Activated B cell treated with CpG ODN at 0.5 μM for 24 hours (primary cell): ENCODE measurements at regions not wholly inside any gene's neighbourhood (a gene's known extent, or its start where the extent isn't known, plus 50 kb on each side); places are given as distances from the start of the nearest gene placed in this dataset.

Source experiments
- ATAC-seq: fragments of 200-7000 bp; cut with Tn5 transposase; one replicate; pipeline ENCODE4 v1.10.0; 2021; ENCODE audit warnings: low read depth, mild to moderate bottlenecking, moderate library complexity
- CTCF ChIA-PET: fragments of 350-600 bp; sonication (Branson Sonifier 250); formaldehyde crosslinking; loops from one replicate; lab custom pipeline; 2021; ENCODE audit warnings: antibody characterized with exemption; lab: Charles Lee
- POLR2A ChIA-PET: fragments of 350-600 bp; sonication (Branson Sonifier 250); formaldehyde crosslinking; loops from one replicate; lab custom pipeline; 2021; ENCODE audit warnings: antibody characterized with exemption; lab: Charles Lee
- DNase-seq: peaks from one replicate; pipeline ENCODE4 v3.0.0; 2022
- H3K27ac Mint-ChIP-seq: one replicate; pipeline ENCODE4 v1.8.0; 2020; ENCODE audit warnings: mixed read lengths
- H3K27me3 Mint-ChIP-seq: one replicate; pipeline ENCODE4 v1.8.0; 2021; ENCODE audit warnings: mixed read lengths
- H3K36me3 Mint-ChIP-seq: one replicate; pipeline ENCODE4 v1.8.0; 2021; ENCODE audit warnings: low read depth, mixed read lengths
- H3K4me1 Mint-ChIP-seq: one replicate; pipeline ENCODE4 v1.8.0; 2021; ENCODE audit warnings: mixed read lengths
- H3K4me3 Mint-ChIP-seq: one replicate; pipeline ENCODE4 v1.8.0; 2020; ENCODE audit warnings: mild to moderate bottlenecking, mixed read lengths
- H3K9me3 Mint-ChIP-seq: one replicate; pipeline ENCODE4 v1.8.0; 2020; ENCODE audit warnings: mixed read lengths
- intact Hi-C: fragments of 100-400 bp; cut with micrococcal nuclease; formaldehyde crosslinking; loops from one replicate; pipeline ENCODE4 v1.15.1; 2024
- TF ChIP-seq, protein P1 (sequence below): fragments of 200-600 bp; IDR thresholded peaks from one replicate; pipeline ENCODE4 v1.8.0; 2022; ENCODE audit warnings: antibody characterized with exemption, mild to moderate bottlenecking

- H3K9me3 Mint-ChIP-seq, result no peaks in the 10 kb centered on the region
- H3K36me3 Mint-ChIP-seq, result peaks cover 38% of the 10 kb centered on the region
- TF ChIP-seq, protein P1, sequence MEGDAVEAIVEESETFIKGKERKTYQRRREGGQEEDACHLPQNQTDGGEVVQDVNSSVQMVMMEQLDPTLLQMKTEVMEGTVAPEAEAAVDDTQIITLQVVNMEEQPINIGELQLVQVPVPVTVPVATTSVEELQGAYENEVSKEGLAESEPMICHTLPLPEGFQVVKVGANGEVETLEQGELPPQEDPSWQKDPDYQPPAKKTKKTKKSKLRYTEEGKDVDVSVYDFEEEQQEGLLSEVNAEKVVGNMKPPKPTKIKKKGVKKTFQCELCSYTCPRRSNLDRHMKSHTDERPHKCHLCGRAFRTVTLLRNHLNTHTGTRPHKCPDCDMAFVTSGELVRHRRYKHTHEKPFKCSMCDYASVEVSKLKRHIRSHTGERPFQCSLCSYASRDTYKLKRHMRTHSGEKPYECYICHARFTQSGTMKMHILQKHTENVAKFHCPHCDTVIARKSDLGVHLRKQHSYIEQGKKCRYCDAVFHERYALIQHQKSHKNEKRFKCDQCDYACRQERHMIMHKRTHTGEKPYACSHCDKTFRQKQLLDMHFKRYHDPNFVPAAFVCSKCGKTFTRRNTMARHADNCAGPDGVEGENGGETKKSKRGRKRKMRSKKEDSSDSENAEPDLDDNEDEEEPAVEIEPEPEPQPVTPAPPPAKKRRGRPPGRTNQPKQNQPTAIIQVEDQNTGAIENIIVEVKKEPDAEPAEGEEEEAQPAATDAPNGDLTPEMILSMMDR, result peak; percentile 64
- DNase-seq (no peak), ATAC-seq (no peak)
- H3K27ac Mint-ChIP-seq, result peak overlapping the region; percentile 35
- intact Hi-C loops, result loop anchor here (1.0 to 10.0 kb wide), 5 partner anchors 160 to 990 kb away; no protein-coding TSS in a partner anchor
- ChIA-PET CTCF (interaction anchor here (0.8 to 6.5 kb wide), 25 partner anchors 10 to 829 kb away, joined by 3 to 42 read pairs (median 5); no protein-coding TSS in a partner anchor), POLR2A (interaction anchor here (0.7 to 27.6 kb wide), 10 partner anchors 42 to 827 kb away, joined by 3 to 1044 read pairs (median 5); partner anchors contain the start of gene TRIM13)
- no peaks in the 10 kb centered on the region for H3K27me3 Mint-ChIP-seq
- peak overlapping the region; percentile 28 for H3K4me3 Mint-ChIP-seq
- peaks cover 44% of the 10 kb centered on the region for H3K4me1 Mint-ChIP-seq
Measured at GRCh38 chr13:50085063-50085462, 69.8 kb downstream of the KCNRG start.

DNA sequence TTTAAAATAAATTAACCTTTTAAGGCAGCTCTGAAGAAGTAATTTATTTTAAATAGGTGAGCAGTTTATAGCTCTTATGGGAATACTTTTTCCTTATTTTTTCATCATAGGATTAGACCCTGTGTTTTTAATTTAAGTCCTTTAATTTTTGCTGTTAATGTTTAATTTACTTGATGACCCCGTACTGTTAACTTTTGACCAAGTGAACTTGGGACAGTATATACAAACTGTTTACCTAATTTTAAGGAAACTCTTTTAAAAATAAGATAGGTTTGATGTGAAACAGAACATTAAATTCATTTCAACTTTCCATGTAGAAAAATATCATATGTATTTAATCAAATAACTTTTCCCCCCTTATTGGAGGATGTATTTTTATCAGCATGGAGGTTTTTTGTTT lies 74.4 kb downstream of the KCNRG start:
- intact Hi-C loops, result loop anchor here (10.0 kb wide), 1 partner anchor 985 kb away; no protein-coding TSS in a partner anchor
- no peaks in the 10 kb centered on the region for H3K27me3 Mint-ChIP-seq
- DNase-seq (no peak), ATAC-seq (no peak)
- no peaks in the 10 kb centered on the region for H3K9me3 Mint-ChIP-seq
- no peak overlapping the region for H3K4me3 Mint-ChIP-seq
- H3K27ac Mint-ChIP-seq, result no peak overlapping the region
- peaks cover 19% of the 10 kb centered on the region for H3K36me3 Mint-ChIP-seq
- H3K4me1 Mint-ChIP-seq, result peaks cover 26% of the 10 kb centered on the region
- ChIA-PET POLR2A (interaction anchor here (0.7 to 27.6 kb wide), 5 partner anchors 7 to 711 kb away, joined by 3 to 1044 read pairs (median 6); no protein-coding TSS in a partner anchor), CTCF (no interaction called here)
- TF ChIP-seq, protein P1, result no peak

DNA sequence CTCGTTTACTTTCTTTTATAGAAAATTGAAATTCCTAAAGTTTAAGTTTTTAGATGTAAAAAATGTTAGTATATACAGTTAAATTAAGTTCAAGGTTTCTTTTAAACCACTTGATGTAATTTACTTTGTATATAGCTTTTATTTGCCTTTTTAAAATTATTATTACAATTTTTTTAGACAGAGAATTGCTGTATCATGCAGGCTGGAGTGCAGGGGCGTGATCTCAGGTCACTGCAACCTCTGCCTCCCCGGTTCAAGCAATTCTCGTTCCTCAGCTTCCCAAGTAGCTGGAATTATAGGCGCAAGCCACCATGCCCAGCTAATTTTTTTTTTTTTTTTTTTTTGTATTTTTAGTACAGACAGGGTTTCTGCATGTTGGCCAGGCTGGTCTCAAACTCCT lies 75.0 kb downstream of the KCNRG start:
- ChIA-PET POLR2A (interaction anchor here (0.5 to 27.6 kb wide), 7 partner anchors 8 to 711 kb away, joined by 3 to 1044 read pairs (median 9); partner anchors contain the start of gene TRIM13), CTCF (interaction anchor here (1.4 kb wide), 1 partner anchor 13 kb away, joined by 3 read pairs; no protein-coding TSS in a partner anchor)
- Mint-ChIP-seq H3K27me3 (no peaks in the 10 kb centered on the region), H3K27ac (no peak overlapping the region), H3K4me3 (no peak overlapping the region), H3K36me3 (peaks cover 19% of the 10 kb centered on the region), H3K4me1 (peaks cover 21% of the 10 kb centered on the region), H3K9me3 (no peaks in the 10 kb centered on the region)
- no peak for DNase-seq
- ATAC-seq, result no peak
- intact Hi-C loops, result no loop called here
- TF ChIP-seq, protein P1, result no peak

DNA sequence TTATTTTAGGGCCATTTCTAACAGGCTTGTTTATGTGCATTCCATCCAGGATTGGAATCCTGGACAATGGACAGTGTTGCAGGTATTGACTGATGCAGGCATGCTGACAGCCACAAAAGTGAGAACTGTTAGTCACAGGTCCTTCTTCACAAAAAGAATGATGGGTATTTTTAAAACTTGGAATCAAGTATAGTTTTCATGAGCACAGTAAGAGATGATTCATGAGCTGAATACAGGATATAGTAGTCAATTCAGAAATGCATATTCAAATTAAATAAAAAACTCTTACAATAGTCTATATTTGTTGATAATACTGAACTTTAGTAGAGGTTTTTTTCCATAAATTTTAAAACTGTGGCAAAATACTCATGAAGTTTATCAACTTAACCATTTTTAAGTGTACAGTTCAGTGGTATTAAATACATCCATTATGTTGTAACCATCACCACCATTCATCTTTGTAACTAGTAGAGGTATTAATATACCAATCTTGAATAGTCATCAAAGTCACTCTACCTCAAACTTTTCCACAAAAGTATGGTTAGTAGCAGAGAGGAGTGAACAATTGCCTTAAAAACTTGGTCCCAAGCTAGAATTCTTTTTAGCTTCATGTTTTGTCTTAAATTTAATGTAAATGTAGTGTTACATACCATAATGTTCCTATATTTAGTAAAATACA lies 79.5 kb downstream of the KCNRG start:
- peaks cover 32% of the 10 kb centered on the region for H3K4me1 Mint-ChIP-seq

More for the DNA sequence above, 79.5 kb downstream of the KCNRG start:
- intact Hi-C loops, result no loop called here
- ChIA-PET CTCF (no interaction called here), POLR2A (interaction anchor here (0.6 to 27.6 kb wide), 4 partner anchors 11 to 179 kb away, joined by 3 to 1044 read pairs (median 6); partner anchors contain the start of gene TRIM13)
- peaks cover 12% of the 10 kb centered on the region for H3K9me3 Mint-ChIP-seq
- no peaks in the 10 kb centered on the region for H3K27me3 Mint-ChIP-seq
- DNase-seq, result no peak
- no peak overlapping the region for H3K27ac Mint-ChIP-seq
- H3K36me3 Mint-ChIP-seq, result peaks cover 36% of the 10 kb centered on the region
- TF ChIP-seq, protein P1, result no peak
- ATAC-seq, result no peak
- no peak overlapping the region for H3K4me3 Mint-ChIP-seq
